ENCODE measurements at regions not wholly inside any gene's neighbourhood (a gene's known extent, or its start where the extent isn't known, plus 50 kb on each side); places are given as distances from the start of the nearest gene placed in this dataset.

DNA sequence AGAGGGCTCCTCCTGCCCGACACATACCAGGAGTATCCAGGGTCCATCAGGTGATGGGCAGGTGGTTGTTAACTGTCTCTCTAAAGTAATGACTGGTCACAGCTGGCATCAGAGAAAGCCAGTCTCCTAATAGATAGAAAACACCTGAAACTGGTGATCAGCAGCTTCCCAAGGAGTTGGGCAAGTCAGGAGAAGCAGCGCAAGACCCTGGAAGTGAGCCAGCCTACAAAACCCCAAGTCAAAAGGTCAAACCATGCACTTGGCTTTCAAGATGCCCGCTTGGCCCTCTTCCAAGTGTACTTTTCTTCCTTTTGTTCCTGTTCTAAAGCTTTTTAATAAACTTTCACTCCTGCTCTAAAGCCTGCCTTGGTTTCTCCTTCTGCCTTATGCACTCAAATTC is 815.2 kb downstream of the DCDC2C start:
- DNase-seq: no peak

DNA sequence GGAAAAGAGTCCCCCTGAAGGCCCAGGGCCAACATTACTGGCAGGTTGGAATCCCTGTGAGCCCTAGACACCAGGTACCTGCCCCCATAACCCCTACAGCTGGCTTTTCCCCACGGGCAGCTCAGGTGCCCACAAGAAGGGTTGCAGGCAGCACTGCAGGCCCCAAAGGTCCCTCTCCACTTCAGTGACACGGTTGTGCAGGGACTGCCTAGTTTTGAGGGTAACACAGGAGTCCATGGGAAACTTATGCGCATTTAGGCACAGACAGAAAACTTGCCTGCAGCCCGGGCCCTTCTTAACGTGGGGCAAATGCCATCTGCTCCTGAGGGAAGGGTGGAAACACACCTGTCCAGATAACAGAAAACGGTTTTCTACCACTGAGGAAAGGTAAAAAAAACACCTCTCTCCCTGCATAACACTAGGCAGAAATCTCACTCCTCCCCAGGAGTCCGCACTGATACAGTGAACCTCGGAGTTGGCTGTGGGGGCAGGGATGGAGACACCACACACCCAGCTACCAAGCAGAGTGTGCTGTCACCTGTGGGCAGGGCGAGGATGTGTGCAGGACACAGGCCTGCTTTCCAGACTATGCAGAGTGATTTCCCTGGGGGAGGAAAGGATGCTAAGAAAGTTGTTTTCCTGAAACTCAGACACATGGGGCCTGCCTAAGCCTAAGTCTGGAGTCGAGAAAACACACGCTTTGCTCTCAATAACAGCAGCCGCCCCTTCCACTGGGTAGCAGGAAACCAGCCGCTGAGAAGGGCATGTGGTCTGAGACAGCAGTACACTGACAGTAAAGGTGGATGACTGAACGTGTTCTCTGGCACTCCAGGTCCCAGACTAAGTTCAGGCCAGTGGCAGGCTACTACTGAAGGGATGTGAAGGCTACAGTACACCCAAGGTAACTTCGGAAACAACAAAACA is 819.4 kb downstream of the DCDC2C start:
- no peak for DNase-seq

DNA sequence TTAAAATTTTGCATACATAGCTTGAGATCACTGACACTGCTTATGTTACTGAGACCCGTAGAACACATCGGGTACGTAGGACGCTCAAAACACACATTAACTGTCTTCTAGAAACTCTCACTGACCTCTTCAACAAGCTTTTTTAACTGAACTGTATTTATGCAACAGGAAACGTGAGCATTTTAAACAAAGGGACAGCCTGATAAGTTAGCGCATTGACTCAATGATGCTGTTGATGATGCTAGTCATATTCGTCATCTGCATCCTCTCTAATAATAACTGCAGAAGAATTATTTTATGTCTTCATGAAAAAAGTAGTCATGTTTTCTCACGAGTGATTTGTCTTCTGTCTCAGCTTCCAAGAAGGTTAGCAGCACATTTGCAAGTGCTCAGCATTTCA is 824.0 kb downstream of the DCDC2C start:
- no peak for DNase-seq

DNA sequence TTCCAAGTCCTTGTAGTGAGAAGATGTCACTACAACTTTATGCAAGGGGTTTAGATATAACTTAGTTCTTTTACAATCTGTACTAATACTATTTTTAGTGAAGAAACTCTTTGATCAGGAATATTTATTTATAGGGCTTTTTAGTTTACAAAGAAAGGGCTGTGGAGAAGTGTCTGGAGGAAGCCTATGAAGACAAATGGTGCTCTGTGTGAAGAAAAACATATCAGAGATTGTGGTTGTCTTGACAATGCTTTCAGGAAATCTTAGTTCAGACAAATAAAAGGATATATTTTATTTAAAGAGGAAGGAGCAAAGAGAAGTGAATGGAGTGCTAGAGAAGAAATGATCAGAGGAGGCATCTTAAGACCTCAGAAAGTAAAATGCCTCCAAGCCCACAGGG is 824.9 kb downstream of the DCDC2C start:
- DNase-seq: no peak

DNA sequence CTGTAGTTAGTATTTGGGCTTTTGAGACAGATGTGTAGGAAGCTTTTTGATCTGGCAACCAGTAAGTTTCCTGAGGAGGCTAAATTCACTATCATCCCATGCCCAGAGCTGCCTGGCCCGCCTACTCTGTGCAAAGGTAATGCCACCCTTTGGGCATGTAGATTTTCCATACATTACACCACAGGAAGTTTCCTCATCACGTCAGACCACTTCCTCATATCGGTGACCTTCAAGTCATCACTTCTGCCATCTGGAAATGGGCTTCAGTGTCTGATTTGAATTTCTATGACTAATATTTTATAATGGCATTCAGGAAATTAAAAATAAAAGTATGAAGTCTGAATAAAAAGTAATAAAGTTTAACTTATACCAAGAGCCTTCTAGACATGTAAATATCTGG is 825.4 kb downstream of the DCDC2C start:
- DNase-seq: no peak

DNA sequence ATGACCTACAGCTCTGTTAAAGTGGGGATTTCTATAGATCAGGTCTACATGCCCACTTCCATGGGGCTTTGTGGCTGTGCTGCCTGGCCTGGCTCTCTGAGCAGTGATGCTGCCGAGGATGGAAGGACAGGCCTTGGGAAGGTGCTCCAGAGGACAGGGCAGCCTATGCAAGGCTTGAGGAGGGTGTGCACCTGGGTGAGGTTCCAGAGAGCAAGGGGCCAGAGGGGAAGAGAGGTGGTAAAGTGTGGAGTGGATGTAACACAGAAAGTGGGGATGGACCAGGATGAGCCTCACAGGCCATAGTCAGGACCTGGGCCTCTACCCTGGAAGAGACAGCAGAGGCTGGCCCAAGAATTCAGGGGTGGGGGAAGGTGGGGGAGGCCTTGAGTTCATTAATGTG is 826.4 kb downstream of the DCDC2C start:
- no peak for DNase-seq

DNA sequence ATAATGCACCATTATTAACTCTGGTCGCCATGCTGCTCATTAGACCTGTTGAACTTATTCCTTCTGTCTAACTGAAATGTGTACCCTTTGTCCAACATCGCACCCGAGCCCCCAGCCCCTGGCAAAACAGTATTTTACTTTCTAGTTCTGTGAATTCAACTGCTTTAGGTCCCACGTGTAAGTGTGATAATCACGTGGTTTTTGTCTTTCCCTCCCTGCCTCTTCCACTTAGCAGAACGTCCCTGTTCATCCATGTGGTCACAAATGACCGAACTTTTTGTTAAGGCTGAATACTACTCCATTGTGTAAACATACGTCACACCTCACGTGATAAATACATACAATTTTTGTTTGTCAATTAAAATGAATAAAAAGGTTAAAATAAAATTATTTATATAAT is 826.9 kb downstream of the DCDC2C start:
- DNase-seq: no peak

DNA sequence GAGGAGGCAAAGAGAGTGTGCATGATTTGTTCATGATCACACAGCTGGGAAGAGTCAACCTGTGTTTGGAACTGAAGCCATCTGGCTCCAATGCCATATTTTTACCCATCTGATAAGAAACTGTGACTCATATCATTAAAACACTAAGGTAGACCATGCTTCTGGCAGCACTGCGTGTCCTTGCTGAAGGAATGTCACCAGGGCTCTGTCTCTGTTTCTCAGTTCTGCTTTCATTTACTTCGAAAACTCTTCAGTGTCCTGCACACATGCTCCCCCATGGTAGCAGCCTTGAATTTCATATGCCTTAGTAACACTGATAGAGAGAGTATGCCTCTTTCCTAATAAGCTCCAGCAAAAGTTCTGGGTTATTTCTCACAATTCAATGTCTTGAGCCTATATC is 830.4 kb downstream of the DCDC2C start:
- no peak for DNase-seq

DNA sequence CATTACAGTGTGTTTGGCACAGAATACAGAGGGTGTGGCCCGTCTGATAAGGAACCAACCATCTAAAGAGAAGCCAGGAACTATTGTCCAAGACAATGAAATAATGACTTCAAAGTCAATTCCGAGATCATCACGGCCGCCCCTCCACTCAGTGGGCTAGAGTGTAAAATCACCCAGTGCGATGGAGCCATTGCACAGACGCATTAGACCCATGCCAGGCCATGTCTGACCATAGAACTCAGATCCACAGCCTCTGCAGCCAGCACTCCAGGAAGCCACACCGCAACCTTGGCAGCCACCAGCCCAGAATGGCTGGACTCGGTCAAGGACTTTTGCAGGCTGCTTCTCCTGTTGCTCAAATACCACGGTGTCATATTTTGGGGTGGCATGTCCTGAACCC is 835.7 kb downstream of the DCDC2C start:
- DNase-seq: no peak

DNA sequence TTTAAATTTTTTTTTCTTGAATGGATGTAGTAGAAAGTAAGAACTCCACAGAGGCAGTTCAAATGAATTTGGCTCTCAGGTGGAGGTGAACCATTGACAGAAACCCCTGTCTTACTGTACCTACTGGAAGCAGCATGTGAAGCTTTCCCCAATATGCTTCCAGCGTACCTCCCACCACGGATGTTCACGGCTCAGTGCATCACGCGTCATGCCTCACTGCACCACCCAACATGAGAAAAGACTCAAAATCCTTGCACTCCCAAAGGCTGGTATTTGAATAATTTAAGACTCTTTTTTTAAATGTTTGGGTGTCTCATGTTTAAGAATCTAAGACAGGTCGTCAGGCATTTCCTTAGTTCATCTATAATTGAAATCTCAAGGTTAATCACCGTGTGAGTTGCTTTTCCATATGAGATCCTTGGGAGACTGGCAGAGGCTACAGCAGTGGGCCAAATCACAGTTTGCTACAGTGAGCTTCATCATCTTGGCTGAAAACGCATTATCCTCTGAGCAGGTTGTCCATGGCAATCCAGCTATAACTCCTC is 846.4 kb downstream of the DCDC2C start:
- no peak for DNase-seq

DNA sequence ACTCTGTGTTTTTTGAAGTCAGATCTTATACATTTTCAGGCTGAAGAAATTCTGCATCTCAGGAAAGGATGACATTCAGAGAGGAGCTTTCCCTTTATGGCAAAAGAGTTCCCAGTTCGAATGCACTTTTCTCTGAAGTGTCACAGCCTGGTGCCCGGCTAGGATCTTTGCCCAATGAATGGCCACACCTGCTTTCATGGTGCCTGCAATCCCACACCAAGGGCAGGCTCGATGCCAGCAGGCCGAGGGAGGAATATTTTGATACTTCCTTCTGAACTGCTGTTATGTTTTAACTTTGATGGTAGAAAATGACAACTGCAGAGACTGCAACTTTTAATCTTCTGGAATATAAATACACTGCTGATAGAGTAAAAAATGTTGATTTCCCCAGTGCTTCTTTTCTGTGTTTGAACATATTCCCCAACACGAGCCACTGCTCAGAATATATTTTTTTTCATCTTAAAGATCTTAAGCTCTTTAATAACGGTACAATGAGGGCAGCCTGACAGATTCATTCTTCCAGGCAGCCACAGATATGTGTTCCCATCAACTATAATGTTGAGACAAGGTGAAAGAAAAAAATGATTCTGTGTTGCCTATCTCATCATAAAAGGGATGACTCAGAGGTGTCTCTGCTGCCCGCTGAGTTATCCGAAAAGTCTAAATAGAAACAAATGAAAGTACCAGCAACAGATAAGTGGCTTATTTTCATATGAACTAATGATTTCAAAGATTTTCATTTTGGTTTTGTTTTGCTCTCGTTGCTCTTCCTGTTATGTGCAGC is 848.5 kb downstream of the DCDC2C start:
- no peak for DNase-seq

DNA sequence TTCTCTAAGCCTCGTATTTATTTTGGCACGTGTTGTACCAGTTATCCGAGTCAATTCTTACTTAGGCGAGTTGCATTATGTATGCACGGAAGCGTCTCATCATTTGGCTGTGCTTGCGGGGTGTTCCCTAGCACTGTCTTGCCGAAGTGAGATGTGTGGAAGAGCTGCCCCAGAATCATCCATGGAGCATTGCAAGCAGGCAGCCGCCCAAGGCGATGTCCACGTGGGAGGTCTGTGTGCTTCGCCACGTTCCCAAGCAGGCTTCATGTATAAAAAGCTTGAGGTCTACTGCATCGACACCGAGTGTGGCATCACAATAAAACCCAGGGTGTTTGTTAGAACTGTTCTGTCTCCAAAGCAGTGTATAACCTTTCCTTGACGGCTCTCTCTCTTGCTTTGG is 849.9 kb downstream of the DCDC2C start:
- DNase-seq: no peak

DNA sequence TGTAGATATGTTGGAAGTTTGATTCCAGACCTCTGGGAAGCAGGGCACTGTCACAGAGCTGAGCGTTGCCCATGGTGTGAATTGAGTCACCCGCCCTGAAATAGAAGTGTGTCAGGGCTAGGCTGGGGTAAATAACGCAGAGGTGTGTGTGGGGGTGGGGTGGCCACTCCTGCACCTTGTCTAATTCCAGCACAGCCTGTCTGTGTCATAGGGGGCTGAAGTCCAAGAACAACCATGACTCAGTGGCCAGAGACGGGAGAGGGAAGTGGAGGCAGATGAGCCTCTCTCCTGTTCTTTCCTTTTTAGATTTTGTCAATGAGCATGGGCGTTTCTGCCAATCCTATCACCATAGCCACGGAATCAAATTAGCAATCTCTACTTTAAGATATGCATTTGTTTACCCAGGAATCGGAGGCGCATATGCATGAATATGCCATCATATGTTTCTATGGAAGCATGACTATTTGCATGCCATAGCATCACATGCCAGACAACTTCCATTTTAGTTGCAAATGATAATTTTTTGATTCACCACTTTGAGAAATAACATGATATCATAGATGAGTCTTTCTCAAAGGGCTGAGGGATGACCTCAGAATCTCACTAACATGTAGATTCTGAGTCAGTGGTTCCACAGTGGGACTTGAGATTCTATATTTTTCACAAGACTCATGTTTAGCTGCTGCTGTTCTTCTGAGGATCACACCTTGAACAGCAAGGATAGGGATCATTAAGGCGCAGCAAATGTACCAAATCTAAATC is 852.9 kb downstream of the DCDC2C start:
- DNase-seq: no peak

DNA sequence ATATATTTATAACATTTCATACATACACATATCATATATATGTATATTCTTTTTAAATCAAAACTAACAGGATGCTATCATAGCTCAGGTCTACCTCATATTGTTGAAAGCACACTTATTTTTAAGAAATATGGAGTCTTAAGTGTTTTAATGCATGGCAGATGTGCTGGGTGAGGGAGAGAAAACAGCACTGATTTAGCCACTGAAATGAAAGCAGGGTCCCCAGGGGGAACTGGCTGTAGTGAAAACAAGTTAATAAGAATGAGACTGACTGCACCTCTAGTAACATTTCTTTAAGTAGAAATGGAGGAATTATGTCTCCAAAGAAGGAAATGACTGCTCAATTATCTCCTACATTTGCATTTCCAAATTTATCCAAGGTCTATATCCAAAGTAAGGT is 857.8 kb downstream of the DCDC2C start:
- no peak for DNase-seq

DNA sequence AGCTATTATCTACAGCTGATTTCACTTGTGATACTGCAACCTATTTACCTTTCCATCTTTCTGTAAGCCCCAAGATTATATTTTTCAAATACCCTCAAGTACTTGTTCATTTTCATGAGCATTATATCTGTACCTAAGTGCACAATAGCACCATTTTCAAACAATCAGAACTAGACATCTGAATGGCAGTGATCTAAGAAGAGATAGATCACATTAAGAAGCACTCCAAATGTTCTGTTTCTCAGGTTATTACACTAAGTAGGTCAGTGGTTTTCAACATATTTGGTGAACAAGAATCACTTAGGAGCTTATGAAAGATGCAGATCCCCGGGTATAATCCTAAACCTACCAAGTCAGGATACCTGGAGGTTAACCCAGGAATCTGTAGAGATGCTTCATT is 872.7 kb downstream of the DCDC2C start:
- DNase-seq: no peak

DNA sequence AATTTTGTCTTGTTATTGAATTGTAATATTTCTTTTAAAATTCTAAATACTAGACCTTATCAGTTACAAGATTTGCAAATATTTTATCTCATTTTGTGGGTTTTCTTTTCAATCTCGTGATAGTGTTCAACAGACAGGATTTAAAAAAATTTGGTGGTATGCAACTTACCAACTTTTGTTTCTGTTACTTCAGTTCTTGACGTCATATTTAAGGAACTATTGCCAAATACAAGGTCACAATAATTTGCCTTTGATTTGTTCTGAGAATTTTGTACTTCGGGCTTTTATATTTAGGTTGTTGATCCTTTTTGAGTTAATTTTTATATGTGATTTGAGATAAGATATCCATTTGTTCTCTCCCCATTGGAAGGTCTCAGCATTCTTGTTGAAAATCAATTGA is 876.6 kb downstream of the DCDC2C start:
- no peak for DNase-seq

DNA sequence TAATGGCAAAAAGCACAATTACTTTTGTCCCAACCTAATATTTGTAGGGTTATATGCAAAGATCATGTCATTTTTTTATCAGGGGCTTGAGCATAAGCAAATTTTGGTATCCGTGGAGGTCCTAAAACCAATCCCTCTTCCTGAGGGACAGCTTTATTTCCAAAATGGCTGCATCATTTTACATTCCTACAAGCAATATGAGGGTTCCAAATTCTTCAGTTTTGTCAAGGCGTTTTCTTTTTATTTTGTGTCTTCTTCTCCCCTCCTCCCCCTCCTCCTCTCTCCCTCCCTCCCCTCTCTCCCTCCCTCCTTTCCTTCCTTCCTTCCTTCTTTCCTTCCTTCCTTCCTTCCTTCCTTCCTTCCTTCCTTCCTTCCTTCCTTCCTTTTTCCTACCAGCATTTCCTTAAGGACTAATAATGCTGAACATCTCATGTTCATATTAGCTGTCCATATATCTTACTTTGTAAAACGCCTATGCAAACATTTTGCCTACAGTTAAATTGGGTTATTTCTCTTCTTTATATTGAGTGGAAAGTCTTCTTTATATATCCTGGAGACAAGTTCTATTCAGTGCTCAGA is 881.8 kb downstream of the DCDC2C start:
- DNase-seq: no peak

DNA sequence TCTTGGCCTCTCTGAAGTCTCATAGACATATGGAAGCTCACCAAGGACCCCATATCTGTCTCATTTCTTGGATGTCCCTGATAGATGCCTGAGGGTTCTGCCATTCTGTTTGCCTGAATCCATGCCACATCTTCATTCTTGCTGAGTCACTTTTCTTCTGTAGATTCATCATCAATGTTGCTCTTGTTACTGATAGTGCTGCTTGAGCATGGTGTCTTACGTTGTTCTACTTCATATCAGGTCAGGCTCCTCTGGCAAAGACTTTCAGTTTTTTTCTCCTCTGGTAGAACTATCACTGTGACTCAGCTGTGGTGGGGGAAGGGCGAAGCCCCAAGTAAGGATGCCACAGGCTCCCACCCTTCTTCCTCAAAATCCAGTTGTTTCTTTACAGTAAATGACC is 885.2 kb downstream of the DCDC2C start:
- DNase-seq: no peak

DNA sequence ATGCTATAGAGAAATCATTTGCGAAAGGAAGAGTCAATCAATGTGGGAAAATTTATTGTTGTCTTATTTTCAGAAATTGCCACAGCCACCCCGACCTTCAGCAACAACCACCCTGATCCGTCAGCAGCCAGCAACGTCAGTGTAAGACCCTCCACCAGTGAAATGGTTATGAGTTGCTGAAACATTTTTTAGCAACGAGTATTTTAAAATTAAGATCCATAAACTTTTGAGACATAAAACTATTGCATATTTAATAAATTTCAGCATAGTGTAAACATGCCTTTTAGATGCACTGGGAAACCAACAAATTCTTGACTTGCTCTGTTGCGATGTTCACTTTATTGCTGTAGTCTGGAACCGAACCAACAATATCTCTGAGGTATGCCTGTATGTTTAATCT is 887.9 kb downstream of the DCDC2C start:
- no peak for DNase-seq

DNA sequence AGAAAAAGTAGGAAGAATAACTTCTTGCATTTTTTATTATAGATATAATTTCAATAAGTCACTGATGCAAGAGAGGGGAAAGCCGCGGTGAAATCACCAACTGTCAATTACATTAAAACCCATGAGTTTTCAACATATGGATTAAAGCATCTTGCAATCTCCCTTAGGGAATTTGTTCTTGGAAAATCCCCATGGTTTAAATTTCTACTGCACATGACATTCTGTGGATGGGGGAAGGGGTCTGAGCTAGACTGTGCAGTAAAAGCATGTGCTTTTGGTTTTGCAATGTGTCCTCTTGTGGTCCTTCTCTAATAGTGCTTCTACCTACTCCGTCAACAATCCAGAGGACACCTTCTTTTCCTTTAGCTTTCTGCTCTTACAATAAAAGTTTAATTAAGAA is 894.0 kb downstream of the DCDC2C start:
- no peak for DNase-seq

DNA sequence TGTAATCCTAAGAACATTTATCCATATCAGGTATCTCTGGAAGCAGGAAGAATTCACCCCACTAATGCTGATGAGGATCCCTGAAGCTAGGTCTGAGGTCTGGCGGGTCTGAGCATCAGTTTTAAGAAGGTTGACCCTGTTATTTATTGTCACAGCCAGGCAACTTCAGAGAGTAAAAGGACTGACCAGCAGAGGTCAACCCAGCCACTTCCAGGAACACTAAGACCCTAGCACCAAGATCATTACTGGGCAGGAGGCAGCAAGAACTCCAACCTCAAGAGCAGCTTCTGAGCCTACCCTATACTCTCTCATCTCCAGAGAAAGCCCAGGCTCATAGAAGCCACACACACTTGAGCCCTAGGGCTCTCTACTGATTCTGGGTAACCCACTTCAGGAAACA is 901.4 kb downstream of the DCDC2C start:
- DNase-seq: no peak

DNA sequence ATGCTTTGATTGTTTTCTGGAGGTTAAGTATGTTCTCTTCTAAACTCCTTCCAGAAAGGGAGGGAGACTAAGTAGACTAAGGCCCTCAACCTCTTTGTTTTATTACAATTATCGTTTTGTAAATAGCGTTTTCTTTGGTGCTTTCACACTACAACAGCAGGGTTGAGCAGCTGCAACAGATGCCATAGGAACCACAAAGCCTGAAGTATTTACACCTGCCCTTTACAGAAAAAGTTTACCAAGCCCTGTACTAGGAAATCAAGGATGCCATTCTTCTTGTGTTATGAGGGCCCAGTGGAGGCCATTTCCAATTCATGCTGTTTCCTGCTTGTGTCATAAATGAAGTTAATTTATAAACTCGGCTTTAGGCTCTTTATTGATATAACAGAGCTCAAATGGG is 914.8 kb downstream of the DCDC2C start:
- peak; percentile 19 for DNase-seq
